Ishikawa (cell line): ENCODE measurements at regions not wholly inside any gene's neighbourhood (a gene's known extent, or its start where the extent isn't known, plus 50 kb on each side); places are given as distances from the start of the nearest gene placed in this dataset.
"Not testable (repeated sequence)": the region's sequence is repeated elsewhere in the genome, so short reads cannot be mapped to it uniquely, and the experiment has no call there.

Source experiments
- CEBPB ChIP-seq: IDR thresholded peaks from 2 replicates; pipeline ENCODE4 v1.6.1; 2012
- CREB1 ChIP-seq: IDR thresholded peaks from 2 replicates; pipeline ENCODE4 v1.6.1; 2012; ENCODE audit warnings: low read depth
- EGR1 ChIP-seq: IDR thresholded peaks from 2 replicates; pipeline ENCODE4 v1.6.1; 2012
- EP300 ChIP-seq: IDR thresholded peaks from 2 replicates; pipeline ENCODE4 v1.6.1; 2012; ENCODE audit warnings: borderline replicate concordance
- FOXM1 ChIP-seq: IDR thresholded peaks from 2 replicates; pipeline ENCODE4 v1.6.1; 2012; ENCODE audit warnings: low read depth, borderline replicate concordance
- MAX ChIP-seq: IDR thresholded peaks from 2 replicates; pipeline ENCODE4 v1.6.1; 2012
- NFIC ChIP-seq: IDR thresholded peaks from 2 replicates; pipeline ENCODE4 v1.6.1; 2012
- RAD21 ChIP-seq: IDR thresholded peaks from 2 replicates; pipeline ENCODE4 v1.6.1; 2012; ENCODE audit warnings: low read depth
- REST ChIP-seq: IDR thresholded peaks from 2 replicates; pipeline ENCODE4 v1.6.1; 2012; ENCODE audit warnings: low read depth, mild to moderate bottlenecking
- TAF1 ChIP-seq: IDR thresholded peaks from 2 replicates; pipeline ENCODE4 v1.6.1; 2012; ENCODE audit warnings: low read depth, mild to moderate bottlenecking
- TCF12 ChIP-seq: IDR thresholded peaks from 2 replicates; pipeline ENCODE4 v1.6.1; 2012; ENCODE audit warnings: low read depth
- ZBTB7A ChIP-seq: IDR thresholded peaks from 2 replicates; pipeline ENCODE4 v1.6.1; 2012; ENCODE audit warnings: low read depth

GRCh38 chr18:1152958-1153357 lies 248.3 kb downstream of the ADCYAP1 start:
- not testable (repeated sequence) for TF ChIP-seq TAF1, CEBPB, RAD21, FOXM1, EP300, TCF12, EGR1, MAX, ZBTB7A, NFIC, CREB1
- peak; percentile 66 for TF ChIP-seq REST
